Osteoblast (primary cell): ENCODE measurements at regions not wholly inside any gene's neighbourhood (a gene's known extent, or its start where the extent isn't known, plus 50 kb on each side); places are given as distances from the start of the nearest gene placed in this dataset.

Source experiments
- DNase-seq: peaks from one replicate; pipeline ENCODE4 v3.0.0; 2011; ENCODE audit warnings: low spot score, mixed read lengths; ENCODE audit not compliant: insufficient read length; ENCODE audit errors: missing footprints
- H2AFZ ChIP-seq: 2 replicates; pipeline ENCODE4 v1.6.0; 2011; ENCODE audit warnings: mild to moderate bottlenecking, low read length
- H3K27ac ChIP-seq: 2 replicates; pipeline ENCODE4 v1.5.1; 2011; ENCODE audit warnings: mild to moderate bottlenecking, low read depth, low read length, moderate library complexity
- H3K27me3 ChIP-seq: 2 replicates; pipeline ENCODE4 v1.6.0; 2012; ENCODE audit warnings: mild to moderate bottlenecking, control low read depth, inconsistent platforms, low read length, moderate library complexity; ENCODE audit not compliant: insufficient read depth
- H3K36me3 ChIP-seq: 2 replicates; pipeline ENCODE4 v1.5.1; 2011; ENCODE audit warnings: mild to moderate bottlenecking, low read length, control low read depth, moderate library complexity; ENCODE audit not compliant: insufficient read depth
- H3K4me1 ChIP-seq: 2 replicates; pipeline ENCODE4 v1.5.1; 2011; ENCODE audit warnings: mild to moderate bottlenecking, low read length, control low read depth, moderate library complexity; ENCODE audit not compliant: insufficient read depth
- H3K4me2 ChIP-seq: 2 replicates; pipeline ENCODE4 v1.6.0; 2011; ENCODE audit warnings: mild to moderate bottlenecking, low read length; ENCODE audit not compliant: insufficient read depth
- H3K4me3 ChIP-seq: fragments of 200-600 bp; sonication (generic); 3 replicates; pipeline ENCODE4 v1.5.1; 2012; ENCODE audit warnings: mild to moderate bottlenecking, low read length, inconsistent platforms; ENCODE audit not compliant: insufficient read depth
- H3K79me2 ChIP-seq: 2 replicates; pipeline ENCODE4 v1.6.0; 2012; ENCODE audit warnings: mild to moderate bottlenecking, low read length, control low read depth, inconsistent platforms; ENCODE audit not compliant: insufficient read depth
- H3K9me3 ChIP-seq: 2 replicates; pipeline ENCODE4 v1.5.1; 2011; ENCODE audit warnings: low read depth, low read length, control low read depth
- H4K20me1 ChIP-seq: 2 replicates; pipeline ENCODE4 v1.6.0; 2012; ENCODE audit warnings: mild to moderate bottlenecking, low read length, control low read depth; ENCODE audit not compliant: insufficient read depth
- TF ChIP-seq, protein P1 (sequence below): IDR thresholded peaks from 2 replicates; pipeline ENCODE4 v1.5.1; 2011; ENCODE audit warnings: mild to moderate bottlenecking, low read depth, low read length, moderate library complexity; ENCODE audit errors: extremely low read depth

- Histone ChIP-seq H3K27me3 (no peaks in the 10 kb centered on the region), H3K4me1 (peaks cover 9% of the 10 kb centered on the region), H3K4me2 (no peak overlapping the region), H2AFZ (no peak overlapping the region), H4K20me1 (peaks cover 26% of the 10 kb centered on the region), H3K27ac (no peak overlapping the region), H3K9me3 (no peaks in the 10 kb centered on the region), H3K36me3 (peaks cover 6% of the 10 kb centered on the region), H3K79me2 (peaks cover 10% of the 10 kb centered on the region), H3K4me3 (no peak overlapping the region)
- TF ChIP-seq, protein P1, sequence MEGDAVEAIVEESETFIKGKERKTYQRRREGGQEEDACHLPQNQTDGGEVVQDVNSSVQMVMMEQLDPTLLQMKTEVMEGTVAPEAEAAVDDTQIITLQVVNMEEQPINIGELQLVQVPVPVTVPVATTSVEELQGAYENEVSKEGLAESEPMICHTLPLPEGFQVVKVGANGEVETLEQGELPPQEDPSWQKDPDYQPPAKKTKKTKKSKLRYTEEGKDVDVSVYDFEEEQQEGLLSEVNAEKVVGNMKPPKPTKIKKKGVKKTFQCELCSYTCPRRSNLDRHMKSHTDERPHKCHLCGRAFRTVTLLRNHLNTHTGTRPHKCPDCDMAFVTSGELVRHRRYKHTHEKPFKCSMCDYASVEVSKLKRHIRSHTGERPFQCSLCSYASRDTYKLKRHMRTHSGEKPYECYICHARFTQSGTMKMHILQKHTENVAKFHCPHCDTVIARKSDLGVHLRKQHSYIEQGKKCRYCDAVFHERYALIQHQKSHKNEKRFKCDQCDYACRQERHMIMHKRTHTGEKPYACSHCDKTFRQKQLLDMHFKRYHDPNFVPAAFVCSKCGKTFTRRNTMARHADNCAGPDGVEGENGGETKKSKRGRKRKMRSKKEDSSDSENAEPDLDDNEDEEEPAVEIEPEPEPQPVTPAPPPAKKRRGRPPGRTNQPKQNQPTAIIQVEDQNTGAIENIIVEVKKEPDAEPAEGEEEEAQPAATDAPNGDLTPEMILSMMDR = no peak
- DNase-seq = no peak
These were observed 90.7 kb upstream of the TMEM168 start for GRCh38 chr7:112880818-112881418.

DNA sequence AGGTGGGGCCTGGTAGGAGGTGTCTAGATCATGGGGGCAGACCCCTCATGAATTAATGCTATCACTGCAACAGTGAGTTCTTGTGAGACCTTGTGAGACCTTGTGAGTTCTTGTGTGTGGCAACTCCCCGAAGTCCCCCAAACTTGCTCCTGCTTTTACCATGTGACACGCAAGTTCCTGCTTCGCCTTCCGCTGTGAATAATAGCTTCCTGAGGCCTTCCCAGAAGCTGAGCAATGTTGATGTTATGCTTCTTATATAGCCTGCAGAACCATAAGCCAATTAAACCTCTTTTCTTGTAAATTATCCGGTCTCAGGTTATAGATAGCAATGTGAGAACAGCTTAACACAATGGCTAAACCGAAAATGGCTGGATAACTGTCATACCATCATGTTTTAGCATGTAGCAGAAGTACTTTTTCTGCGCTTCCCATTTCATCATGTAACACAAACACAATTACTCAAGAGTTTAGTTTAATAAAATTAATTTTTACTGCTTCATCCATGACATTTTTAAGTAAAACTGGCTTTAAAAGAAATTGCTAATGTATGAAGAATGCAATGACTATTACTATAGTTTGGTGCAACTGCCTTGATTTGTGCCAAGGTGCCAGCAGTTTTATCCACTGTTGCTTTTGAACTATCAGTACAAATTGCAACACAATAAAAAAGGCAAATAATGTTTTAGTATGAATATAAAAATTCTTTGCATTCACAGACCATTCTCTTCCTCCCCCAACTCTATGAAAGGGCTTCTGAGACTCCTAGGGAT lies 87.7 kb upstream of the TMEM168 start:
- Histone ChIP-seq H3K9me3 (no peaks in the 10 kb centered on the region), H3K27ac (no peak overlapping the region), H3K4me3 (no peak overlapping the region), H3K79me2 (peaks cover 28% of the 10 kb centered on the region), H3K4me1 (peaks cover 9% of the 10 kb centered on the region), H3K4me2 (no peak overlapping the region), H3K36me3 (no peaks in the 10 kb centered on the region), H3K27me3 (no peaks in the 10 kb centered on the region), H4K20me1 (peaks cover 41% of the 10 kb centered on the region), H2AFZ (no peak overlapping the region)
- TF ChIP-seq, protein P1 = no peak
- DNase-seq = no peak

DNA sequence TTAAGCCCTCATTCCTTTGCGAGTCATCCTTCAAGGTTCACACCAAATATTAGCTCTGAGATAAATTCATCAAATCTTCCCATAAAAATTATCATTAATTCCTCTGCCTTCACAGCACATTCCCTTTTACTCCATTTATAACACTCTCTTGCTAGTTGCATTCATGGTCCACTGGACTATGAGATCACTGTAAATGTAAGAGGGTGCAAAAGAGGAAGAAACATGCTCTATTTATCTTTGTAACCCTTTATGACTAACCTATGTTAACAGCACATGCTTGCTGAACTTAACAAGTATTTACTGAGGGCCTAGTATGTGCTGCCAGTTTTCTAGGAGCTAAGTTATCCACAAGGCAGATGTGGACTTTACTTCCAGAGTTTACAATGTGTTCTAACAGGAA lies 86.7 kb upstream of the TMEM168 start:
- H3K27ac ChIP-seq = no peak overlapping the region
- no peak overlapping the region for H3K4me3 ChIP-seq
- H3K79me2 ChIP-seq = peaks cover 34% of the 10 kb centered on the region
- H2AFZ ChIP-seq = no peak overlapping the region
- DNase-seq = no peak
- no peaks in the 10 kb centered on the region for H3K27me3 ChIP-seq
- H3K9me3 ChIP-seq = no peaks in the 10 kb centered on the region
- no peak overlapping the region for H3K4me2 ChIP-seq
- no peaks in the 10 kb centered on the region for H3K36me3 ChIP-seq
- TF ChIP-seq, protein P1 = no peak
- peaks cover 46% of the 10 kb centered on the region for H4K20me1 ChIP-seq
- H3K4me1 ChIP-seq = peaks cover 9% of the 10 kb centered on the region

DNA sequence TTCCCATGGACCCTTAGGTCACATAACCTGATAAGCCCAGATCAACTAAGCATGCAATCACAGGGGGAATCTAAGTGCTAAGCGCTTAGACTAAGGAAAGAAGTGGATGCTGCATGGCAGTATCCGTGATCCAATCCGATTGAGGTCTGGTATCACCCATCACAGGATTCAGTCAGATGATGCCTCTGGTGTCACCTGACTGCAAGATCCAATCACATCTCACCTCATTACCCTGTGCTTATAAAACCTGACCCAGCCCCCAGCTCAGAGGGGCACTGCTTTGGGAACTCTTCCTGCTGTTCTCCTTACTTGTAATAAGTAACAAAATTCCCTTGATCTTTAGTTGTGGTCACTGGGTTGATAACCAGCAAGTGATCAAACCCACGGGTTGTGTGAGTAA lies 84.7 kb upstream of the TMEM168 start:
- Histone ChIP-seq H3K79me2 (peaks cover 45% of the 10 kb centered on the region), H3K4me1 (peaks cover 9% of the 10 kb centered on the region), H4K20me1 (peaks cover 50% of the 10 kb centered on the region), H2AFZ (no peak overlapping the region), H3K27me3 (no peaks in the 10 kb centered on the region), H3K27ac (no peak overlapping the region), H3K4me2 (no peak overlapping the region), H3K36me3 (no peaks in the 10 kb centered on the region), H3K9me3 (no peaks in the 10 kb centered on the region), H3K4me3 (no peak overlapping the region)
- TF ChIP-seq, protein P1 = no peak
- no peak for DNase-seq
